ENCODE measurements at regions not wholly inside any gene's neighbourhood (a gene's known extent, or its start where the extent isn't known, plus 50 kb on each side); places are given as distances from the start of the nearest gene placed in this dataset.
"Not testable (repeated sequence)": the region's sequence is repeated elsewhere in the genome, so short reads cannot be mapped to it uniquely, and the experiment has no call there.

GRCh38 chrX:10469-11458 lies 270.4 kb upstream of the PLCXD1 start:
- not testable (repeated sequence) for H2AK5ac ChIP-seq (ENCODE audit: low read length, severe bottlenecking); H3K27me3 ChIP-seq (ENCODE audit: control insufficient read depth in 1 of 2, insufficient read depth in 1 of 2, low read length in 2 of 2); DNase-seq; H3K27ac ChIP-seq (ENCODE audit: low read length, poor library complexity, severe bottlenecking); H3K4ac ChIP-seq (ENCODE audit: low read depth in 1 of 2, low read length in 2 of 2); H3K4me2 ChIP-seq (ENCODE audit: low read length, poor library complexity, severe bottlenecking); H2BK120ac ChIP-seq (ENCODE audit: low read depth, low read length); H2BK5ac ChIP-seq (ENCODE audit: low read depth, low read length, poor library complexity, severe bottlenecking); H3K4me3 ChIP-seq (ENCODE audit: insufficient read depth in 1 of 2, low read depth in 1 of 2, low read length in 2 of 2); H3K9ac ChIP-seq (ENCODE audit: low read length); H3K36me3 ChIP-seq (ENCODE audit: control insufficient read depth in 1 of 2, insufficient read depth in 2 of 2, low read depth in 1 of 2, low read length in 2 of 2); H3K9me3 ChIP-seq (ENCODE audit: control insufficient read depth, low read length); H3K79me1 ChIP-seq (replicated peaks; ENCODE audit: low read length, poor library complexity, severe bottlenecking); H3K4me1 ChIP-seq (ENCODE audit: control insufficient read depth, insufficient read depth, low read depth, low read length); H2BK15ac ChIP-seq (ENCODE audit: low read depth, poor library complexity, severe bottlenecking); H4K8ac ChIP-seq (ENCODE audit: low read length); H3K14ac ChIP-seq (ENCODE audit: low read length in 2 of 2); H2BK12ac ChIP-seq (ENCODE audit: low read length in 2 of 2); H3K23ac ChIP-seq (ENCODE audit: low read length in 2 of 2); H2AFZ ChIP-seq (ENCODE audit: low read depth, low read length); H3K18ac ChIP-seq (ENCODE audit: low read depth in 1 of 2, low read length in 2 of 2); H4K91ac ChIP-seq (ENCODE audit: low read length)
- WGBS: no CpG with 5 or more reads among the region's 18 CpGs

- WGBS: no CpG with 5 or more reads among the region's 45 CpGs
- not testable (repeated sequence) for H3K27ac ChIP-seq (ENCODE audit: low read length, poor library complexity, severe bottlenecking); H3K4ac ChIP-seq (ENCODE audit: low read depth in 1 of 2, low read length in 2 of 2); H3K9me3 ChIP-seq (ENCODE audit: control insufficient read depth, low read length); H3K79me1 ChIP-seq (replicated peaks; ENCODE audit: low read length, poor library complexity, severe bottlenecking); H3K18ac ChIP-seq (ENCODE audit: low read depth in 1 of 2, low read length in 2 of 2); H2AFZ ChIP-seq (ENCODE audit: low read depth, low read length); H3K4me3 ChIP-seq (ENCODE audit: insufficient read depth in 1 of 2, low read depth in 1 of 2, low read length in 2 of 2); H2BK5ac ChIP-seq (ENCODE audit: low read depth, low read length, poor library complexity, severe bottlenecking); H4K91ac ChIP-seq (ENCODE audit: low read length); H3K4me1 ChIP-seq (ENCODE audit: control insufficient read depth, insufficient read depth, low read depth, low read length); H3K9ac ChIP-seq (ENCODE audit: low read length); H4K8ac ChIP-seq (ENCODE audit: low read length); H2BK15ac ChIP-seq (ENCODE audit: low read depth, poor library complexity, severe bottlenecking); H3K36me3 ChIP-seq (ENCODE audit: control insufficient read depth in 1 of 2, insufficient read depth in 2 of 2, low read depth in 1 of 2, low read length in 2 of 2); H3K23ac ChIP-seq (ENCODE audit: low read length in 2 of 2); H2BK120ac ChIP-seq (ENCODE audit: low read depth, low read length); H2AK5ac ChIP-seq (ENCODE audit: low read length, severe bottlenecking); H3K14ac ChIP-seq (ENCODE audit: low read length in 2 of 2); H2BK12ac ChIP-seq (ENCODE audit: low read length in 2 of 2); H3K27me3 ChIP-seq (ENCODE audit: control insufficient read depth in 1 of 2, insufficient read depth in 1 of 2, low read length in 2 of 2)
- H3K4me2 ChIP-seq (ENCODE audit: low read length, poor library complexity, severe bottlenecking): peak overlapping the region; percentile 39
- DNase-seq: peak; percentile 6
Observed at GRCh38 chrX:13821-14443, 267.2 kb upstream of the PLCXD1 start.

- H2AK5ac ChIP-seq (ENCODE audit: low read length, severe bottlenecking); H4K91ac ChIP-seq (ENCODE audit: low read length); H3K4ac ChIP-seq (ENCODE audit: low read depth in 1 of 2, low read length in 2 of 2); H3K14ac ChIP-seq (ENCODE audit: low read length in 2 of 2); H3K36me3 ChIP-seq (ENCODE audit: control insufficient read depth in 1 of 2, insufficient read depth in 2 of 2, low read depth in 1 of 2, low read length in 2 of 2); H3K23ac ChIP-seq (ENCODE audit: low read length in 2 of 2); H3K27me3 ChIP-seq (ENCODE audit: control insufficient read depth in 1 of 2, insufficient read depth in 1 of 2, low read length in 2 of 2); H3K79me1 ChIP-seq (replicated peaks; ENCODE audit: low read length, poor library complexity, severe bottlenecking); H2AFZ ChIP-seq (ENCODE audit: low read depth, low read length); H3K4me1 ChIP-seq (ENCODE audit: control insufficient read depth, insufficient read depth, low read depth, low read length); H3K27ac ChIP-seq (ENCODE audit: low read length, poor library complexity, severe bottlenecking); H4K8ac ChIP-seq (ENCODE audit: low read length); H2BK5ac ChIP-seq (ENCODE audit: low read depth, low read length, poor library complexity, severe bottlenecking); H2BK12ac ChIP-seq (ENCODE audit: low read length in 2 of 2); H3K9me3 ChIP-seq (ENCODE audit: control insufficient read depth, low read length); H2BK15ac ChIP-seq (ENCODE audit: low read depth, poor library complexity, severe bottlenecking); H3K9ac ChIP-seq (ENCODE audit: low read length); H2BK120ac ChIP-seq (ENCODE audit: low read depth, low read length): not testable (repeated sequence)
- H3K4me2 ChIP-seq (ENCODE audit: low read length, poor library complexity, severe bottlenecking): peak overlapping the region; percentile 63
- WGBS: no CpG with 5 or more reads among the region's 39 CpGs
- DNase-seq: peak; percentile 5
- peak overlapping the region in 1 of 2 experiments; percentile 52 for H3K4me3 ChIP-seq (ENCODE audit: insufficient read depth in 1 of 2, low read depth in 1 of 2, low read length in 2 of 2)
- H3K18ac ChIP-seq (ENCODE audit: low read depth in 1 of 2, low read length in 2 of 2): peak overlapping the region in 1 of 2 experiments; percentile 52
Observed at GRCh38 chrX:14452-14851, 266.7 kb upstream of the PLCXD1 start.

GRCh38 chrX:18768-19454 lies 262.3 kb upstream of the PLCXD1 start:
- not testable (repeated sequence) for H2BK5ac ChIP-seq (ENCODE audit: low read depth, low read length, poor library complexity, severe bottlenecking); H2BK15ac ChIP-seq (ENCODE audit: low read depth, poor library complexity, severe bottlenecking); H3K14ac ChIP-seq (ENCODE audit: low read length in 2 of 2); H3K36me3 ChIP-seq (ENCODE audit: control insufficient read depth in 1 of 2, insufficient read depth in 2 of 2, low read depth in 1 of 2, low read length in 2 of 2); H3K4me2 ChIP-seq (ENCODE audit: low read length, poor library complexity, severe bottlenecking); H3K27ac ChIP-seq (ENCODE audit: low read length, poor library complexity, severe bottlenecking); H3K4me1 ChIP-seq (ENCODE audit: control insufficient read depth, insufficient read depth, low read depth, low read length); H3K9ac ChIP-seq (ENCODE audit: low read length); H2BK12ac ChIP-seq (ENCODE audit: low read length in 2 of 2); H2AFZ ChIP-seq (ENCODE audit: low read depth, low read length); H2BK120ac ChIP-seq (ENCODE audit: low read depth, low read length); H3K9me3 ChIP-seq (ENCODE audit: control insufficient read depth, low read length); H3K4ac ChIP-seq (ENCODE audit: low read depth in 1 of 2, low read length in 2 of 2); H3K18ac ChIP-seq (ENCODE audit: low read depth in 1 of 2, low read length in 2 of 2); H3K4me3 ChIP-seq (ENCODE audit: insufficient read depth in 1 of 2, low read depth in 1 of 2, low read length in 2 of 2); H3K27me3 ChIP-seq (ENCODE audit: control insufficient read depth in 1 of 2, insufficient read depth in 1 of 2, low read length in 2 of 2); H4K91ac ChIP-seq (ENCODE audit: low read length); H3K23ac ChIP-seq (ENCODE audit: low read length in 2 of 2); DNase-seq; H4K8ac ChIP-seq (ENCODE audit: low read length); H3K79me1 ChIP-seq (replicated peaks; ENCODE audit: low read length, poor library complexity, severe bottlenecking); H2AK5ac ChIP-seq (ENCODE audit: low read length, severe bottlenecking)
- no CpG with 5 or more reads among the region's 47 CpGs for WGBS

Measured in mesenchymal stem cell (in vitro differentiated cells and primary cell).